ENCODE measurements at regions not wholly inside any gene's neighbourhood (a gene's known extent, or its start where the extent isn't known, plus 50 kb on each side); places are given as distances from the start of the nearest gene placed in this dataset.

GRCh38 chr5:17090839-17091238 lies 126.6 kb upstream of the BASP1 start:
- H3K4ac ChIP-seq (replicated peaks; ENCODE audit: insufficient read length, low read depth, low read length) = no peak overlapping the region
- POLR2A ChIA-PET (ENCODE audit: partially characterized antibody) = no interaction called here
- H4K8ac ChIP-seq (ENCODE audit: extremely low read depth, insufficient read depth, low read length) = no peak overlapping the region
- H2BK20ac ChIP-seq (ENCODE audit: low read length) = no peak overlapping the region
- H3K36me3 ChIP-seq (ENCODE audit: control insufficient read depth in 2 of 4, insufficient read depth in 4 of 4, low read length in 3 of 4) = no peaks in the 10 kb centered on the region
- H3K23me2 ChIP-seq (ENCODE audit: low read depth, low read length) = no peaks in the 10 kb centered on the region
- FAIRE-seq = no peak
- H4K20me1 ChIP-seq (replicated peaks in 1 of 2; ENCODE audit: control insufficient read depth in 1 of 2, insufficient read depth in 2 of 2, low read length in 2 of 2) = no peaks in the 10 kb centered on the region
- H2BK120ac ChIP-seq (replicated peaks; ENCODE audit: low read depth, low read length) = no peak overlapping the region
- no peak overlapping the region for H3K18ac ChIP-seq (ENCODE audit: extremely low read depth, low read length)
- no peaks in the 10 kb centered on the region for H3K79me2 ChIP-seq (ENCODE audit: control insufficient read depth in 1 of 2, insufficient read depth in 2 of 2, low read length in 2 of 2)
- H3K27ac ChIP-seq (ENCODE audit: low read depth, low read length) = no peak overlapping the region
- H3K4me1 ChIP-seq (replicated peaks in 1 of 4; ENCODE audit: control insufficient read depth in 3 of 4, insufficient read depth in 4 of 4, low read length in 3 of 4) = no peaks in the 10 kb centered on the region
- H3K4me3 ChIP-seq (ENCODE audit: extremely low read depth in 1 of 4, insufficient read depth in 2 of 4, low read depth in 3 of 4, low read length in 4 of 4) = no peak overlapping the region
- H3K27me3 ChIP-seq (replicated peaks in 1 of 4; ENCODE audit: control insufficient read depth in 3 of 4, extremely low read depth in 1 of 4, insufficient read depth in 3 of 4, low read length in 3 of 4) = no peaks in the 10 kb centered on the region
- H2BK5ac ChIP-seq (ENCODE audit: low read depth, low read length) = no peak overlapping the region
- H3K9me3 ChIP-seq (ENCODE audit: insufficient read depth in 2 of 2, low read depth in 1 of 2, low read length in 1 of 2) = no peaks in the 10 kb centered on the region
- H2AFZ ChIP-seq (ENCODE audit: low read length) = no peak overlapping the region
- no peak overlapping the region for H3K14ac ChIP-seq (ENCODE audit: insufficient read length)
- no peak overlapping the region for H3K4me2 ChIP-seq (ENCODE audit: insufficient read depth in 1 of 2, low read depth in 2 of 2, low read length in 2 of 2)
- no peak overlapping the region for H3K56ac ChIP-seq (replicated peaks; ENCODE audit: insufficient read length, low read depth, low read length)
- H2AK5ac ChIP-seq (ENCODE audit: low read depth, low read length) = no peak overlapping the region
- H3K9ac ChIP-seq (replicated peaks in 1 of 4; ENCODE audit: extremely low read depth in 1 of 4, low read depth in 3 of 4, low read length in 3 of 4) = no peak overlapping the region
- no peak for DNase-seq (ENCODE audit: low read depth in 1 of 2, low spot score in 2 of 2)
- 95% methylated on average over 5 of the region's 5 CpGs; no CpG with 5 or more reads in 1 of the 2 experiments for WGBS, 2 experiments (ENCODE audit: extremely low coverage in 1 of 2, insufficient coverage in 1 of 2, insufficient read length in 1 of 2, insufficient replicate concordance in 2 of 2, low coverage in 1 of 2, low lambda C conversion rate in 2 of 2, missing lambda C conversion rate in 1 of 2)
- no peak overlapping the region for H2BK15ac ChIP-seq (ENCODE audit: low read length)
- no peak overlapping the region for H2BK12ac ChIP-seq (ENCODE audit: low read depth, low read length)
- no peak overlapping the region for H3K23ac ChIP-seq (ENCODE audit: insufficient read length)
- H3K79me1 ChIP-seq (ENCODE audit: low read depth, low read length) = no peaks in the 10 kb centered on the region
- H4K5ac ChIP-seq (ENCODE audit: insufficient read length, low read depth, low read length) = no peak overlapping the region
- no peak overlapping the region for H4K91ac ChIP-seq (replicated peaks; ENCODE audit: insufficient read length, low read length)
- CTCF ChIA-PET (ENCODE audit: partially characterized antibody) = interaction anchor here (0.9 to 3.9 kb wide), 3 partner anchors 42 to 100 kb away, joined by 4 to 14 read pairs (median 4); no protein-coding TSS in a partner anchor
- TF ChIP-seq JUND (IDR thresholded peaks at IDR 0.05; ENCODE audit: low read length) (no peak), RAD21 (IDR thresholded peaks at IDR 0.05 in 1 of 2, conservative IDR thresholded peaks at IDR 0.05 in 1 of 2; ENCODE audit: low read depth in 2 of 2, low read length in 2 of 2) (no peak), EZH2 (IDR thresholded peaks at IDR 0.05; ENCODE audit: low read depth, low read length, severe bottlenecking) (no peak), KDM4A (IDR thresholded peaks at IDR 0.05; ENCODE audit: low read depth, low read length, severe bottlenecking) (no peak), BACH1 (IDR thresholded peaks at IDR 0.05; ENCODE audit: low read length) (no peak), TEAD4 (IDR thresholded peaks at IDR 0.05; ENCODE audit: low read depth, low read length) (no peak), SIN3A (conservative IDR thresholded peaks at IDR 0.05 in 1 of 2, IDR thresholded peaks at IDR 0.05 in 1 of 2; ENCODE audit: low read depth in 1 of 2, low read length in 2 of 2) (no peak), CTCF (IDR thresholded peaks at IDR 0.05; ENCODE audit: control extremely low read depth in 1 of 3, insufficient read depth in 1 of 3, low read depth in 1 of 3, low read length in 3 of 3) (no peak), CTBP2 (IDR thresholded peaks at IDR 0.05; ENCODE audit: borderline replicate concordance, insufficient read depth, insufficient read length, low read length) (no peak), USF2 (IDR thresholded peaks at IDR 0.05; ENCODE audit: low read length) (no peak)

All from H1 (cell line).